SU-DHL-6 (cell line): ENCODE measurements at regions not wholly inside any gene's neighbourhood (a gene's known extent, or its start where the extent isn't known, plus 50 kb on each side); places are given as distances from the start of the nearest gene placed in this dataset.

Experiments
- H2AFZ ChIP-seq: fragments of 200-600 bp; sonication (generic); 2 replicates; pipeline ENCODE4 v1.6.1; 2014; ENCODE audit warnings: low read depth, mild to moderate bottlenecking, moderate library complexity, mixed read lengths, antibody characterized with exemption, low read length; ENCODE audit not compliant: severe bottlenecking
- H3F3A ChIP-seq: fragments of 200-600 bp; shearing (Covaris generic); 2 replicates; pipeline ENCODE4 v1.6.0; 2016; ENCODE audit warnings: antibody characterized with exemption, mild to moderate bottlenecking; ENCODE audit not compliant: insufficient read depth
- H3K27ac ChIP-seq: fragments of 200-600 bp; sonication (generic); 2 replicates; pipeline ENCODE4 v1.5.1; 2016; ENCODE audit warnings: low read depth, mild to moderate bottlenecking, low read length, moderate library complexity, mixed read lengths
- H3K27me3 ChIP-seq: fragments of 200-600 bp; sonication (generic), shearing (Covaris generic); 2 replicates; pipeline ENCODE4 v1.6.0; 2014; ENCODE audit warnings: mild to moderate bottlenecking, low read length
- H3K36me3 ChIP-seq: fragments of 200-600 bp; sonication (generic); 2 replicates; pipeline ENCODE4 v1.6.1; 2014; ENCODE audit warnings: mild to moderate bottlenecking, low read length, mixed read lengths
- H3K4me2 ChIP-seq: fragments of 300-600, 200-600 bp; shearing (Covaris generic), sonication (generic); 2 replicates; pipeline ENCODE4 v1.6.0; 2014; ENCODE audit warnings: low read length, low read depth, mild to moderate bottlenecking; ENCODE audit not compliant: poor library complexity, severe bottlenecking
- H3K4me3 ChIP-seq: fragments of 200-600 bp; sonication (generic); 2 replicates; pipeline ENCODE4 v1.5.1; 2014; ENCODE audit warnings: antibody characterized with exemption, low read length, mild to moderate bottlenecking, mixed read lengths; ENCODE audit not compliant: insufficient read depth, poor library complexity, severe bottlenecking
- H3K79me2 ChIP-seq: fragments of 200-600 bp; sonication (generic); 2 replicates; pipeline ENCODE4 v1.6.1; 2014; ENCODE audit warnings: mild to moderate bottlenecking, low read length, moderate library complexity; ENCODE audit not compliant: insufficient read depth
- H3K9ac ChIP-seq: fragments of 200-600 bp; sonication (generic); 2 replicates; pipeline ENCODE4 v1.7.0; 2014; ENCODE audit warnings: mild to moderate bottlenecking, low read length
- H3K9me2 ChIP-seq: fragments of 200-600 bp; sonication (generic); replicated peaks from 2 replicates; pipeline ENCODE4 v1.6.1; 2014; ENCODE audit warnings: low read length; ENCODE audit not compliant: insufficient read depth
- H3K9me3 ChIP-seq: fragments of 200-600 bp; sonication (generic); 2 replicates; pipeline ENCODE4 v1.6.1; 2014; ENCODE audit warnings: low read length, mixed read lengths; ENCODE audit not compliant: insufficient read depth
- H4K20me1 ChIP-seq: fragments of 200-600 bp; sonication (generic); 2 replicates; pipeline ENCODE4 v1.6.1; 2014; ENCODE audit warnings: low read depth, mild to moderate bottlenecking, antibody characterized with exemption, low read length, moderate library complexity, mixed read lengths
- EZH2phosphoT487 ChIP-seq: fragments of 200-600 bp; sonication (generic), shearing (Covaris generic); conservative IDR thresholded peaks from 2 replicates; pipeline ENCODE4 v1.6.1; 2018; ENCODE audit warnings: mild to moderate bottlenecking, antibody characterized with exemption, low read length, moderate library complexity, mixed read lengths
- TF ChIP-seq, protein P1 (sequence below): fragments of 200-600 bp; sonication (generic); IDR thresholded peaks from one replicate; pipeline ENCODE4 v1.5.1; 2017; ENCODE audit warnings: antibody characterized with exemption, mild to moderate bottlenecking, low read length, moderate library complexity; ENCODE audit not compliant: insufficient read depth, poor library complexity, severe bottlenecking

DNA sequence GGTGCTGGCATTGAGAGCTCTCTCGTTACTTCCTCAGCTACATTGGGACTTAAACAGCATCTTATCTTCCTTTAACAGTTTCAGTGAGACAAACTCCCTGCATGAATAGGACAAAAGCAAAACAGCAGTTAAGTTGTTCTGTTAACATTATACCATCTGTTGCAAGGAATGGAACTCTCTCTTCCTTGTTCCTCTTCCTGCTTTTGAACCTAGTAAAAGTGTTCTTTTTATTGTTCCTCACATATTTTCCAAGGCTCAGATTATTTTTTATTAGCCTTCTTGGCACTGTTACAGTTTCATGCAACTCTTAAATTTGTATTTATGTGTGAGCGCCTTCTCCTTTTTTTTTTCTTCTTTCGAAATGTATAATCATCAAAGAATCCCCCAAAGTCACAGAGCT is 202.6 kb upstream of the UFM1 start:
- H3K79me2 ChIP-seq: no peaks in the 10 kb centered on the region
- no peaks in the 10 kb centered on the region for H3K36me3 ChIP-seq
- no peak overlapping the region for H3K4me2 ChIP-seq
- H3K9me3 ChIP-seq: no peaks in the 10 kb centered on the region
- H3K27me3 ChIP-seq: no peaks in the 10 kb centered on the region
- H2AFZ ChIP-seq: no peak overlapping the region
- H3K27ac ChIP-seq: no peak overlapping the region
- TF ChIP-seq, protein P1, sequence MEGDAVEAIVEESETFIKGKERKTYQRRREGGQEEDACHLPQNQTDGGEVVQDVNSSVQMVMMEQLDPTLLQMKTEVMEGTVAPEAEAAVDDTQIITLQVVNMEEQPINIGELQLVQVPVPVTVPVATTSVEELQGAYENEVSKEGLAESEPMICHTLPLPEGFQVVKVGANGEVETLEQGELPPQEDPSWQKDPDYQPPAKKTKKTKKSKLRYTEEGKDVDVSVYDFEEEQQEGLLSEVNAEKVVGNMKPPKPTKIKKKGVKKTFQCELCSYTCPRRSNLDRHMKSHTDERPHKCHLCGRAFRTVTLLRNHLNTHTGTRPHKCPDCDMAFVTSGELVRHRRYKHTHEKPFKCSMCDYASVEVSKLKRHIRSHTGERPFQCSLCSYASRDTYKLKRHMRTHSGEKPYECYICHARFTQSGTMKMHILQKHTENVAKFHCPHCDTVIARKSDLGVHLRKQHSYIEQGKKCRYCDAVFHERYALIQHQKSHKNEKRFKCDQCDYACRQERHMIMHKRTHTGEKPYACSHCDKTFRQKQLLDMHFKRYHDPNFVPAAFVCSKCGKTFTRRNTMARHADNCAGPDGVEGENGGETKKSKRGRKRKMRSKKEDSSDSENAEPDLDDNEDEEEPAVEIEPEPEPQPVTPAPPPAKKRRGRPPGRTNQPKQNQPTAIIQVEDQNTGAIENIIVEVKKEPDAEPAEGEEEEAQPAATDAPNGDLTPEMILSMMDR: no peak
- TF ChIP-seq EZH2phosphoT487: no peak
- no peak overlapping the region for H3K4me3 ChIP-seq
- no peaks in the 10 kb centered on the region for H3F3A ChIP-seq
- no peaks in the 10 kb centered on the region for H3K9me2 ChIP-seq
- H3K9ac ChIP-seq: no peak overlapping the region
- no peaks in the 10 kb centered on the region for H4K20me1 ChIP-seq

DNA sequence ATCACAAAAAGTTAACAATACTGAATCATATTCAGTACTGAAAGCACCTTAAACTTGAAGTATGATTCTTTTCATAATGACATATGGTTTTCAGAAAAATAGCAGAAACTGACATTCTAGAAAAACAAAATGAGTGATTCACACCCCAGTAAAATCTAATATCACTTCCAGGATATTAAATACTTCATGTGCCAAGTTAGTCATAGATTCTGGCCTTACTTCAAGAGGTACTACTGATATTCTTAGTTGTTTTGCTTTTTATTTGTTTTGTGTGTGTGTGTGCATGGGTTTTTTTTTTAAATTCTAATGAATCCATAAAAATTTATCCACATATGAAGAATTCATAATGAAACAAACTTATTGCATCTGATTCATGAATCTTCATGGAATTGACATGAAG is 207.9 kb upstream of the UFM1 start:
- Histone ChIP-seq H3K4me2 (no peak overlapping the region), H3K27me3 (no peaks in the 10 kb centered on the region), H3K9me2 (no peaks in the 10 kb centered on the region), H3K9ac (no peak overlapping the region), H3K27ac (no peak overlapping the region), H4K20me1 (no peaks in the 10 kb centered on the region), H3K79me2 (no peaks in the 10 kb centered on the region), H2AFZ (no peak overlapping the region), H3K36me3 (no peaks in the 10 kb centered on the region), H3K9me3 (no peaks in the 10 kb centered on the region), H3F3A (no peaks in the 10 kb centered on the region), H3K4me3 (no peak overlapping the region)
- TF ChIP-seq, protein P1: no peak
- no peak for TF ChIP-seq EZH2phosphoT487

DNA sequence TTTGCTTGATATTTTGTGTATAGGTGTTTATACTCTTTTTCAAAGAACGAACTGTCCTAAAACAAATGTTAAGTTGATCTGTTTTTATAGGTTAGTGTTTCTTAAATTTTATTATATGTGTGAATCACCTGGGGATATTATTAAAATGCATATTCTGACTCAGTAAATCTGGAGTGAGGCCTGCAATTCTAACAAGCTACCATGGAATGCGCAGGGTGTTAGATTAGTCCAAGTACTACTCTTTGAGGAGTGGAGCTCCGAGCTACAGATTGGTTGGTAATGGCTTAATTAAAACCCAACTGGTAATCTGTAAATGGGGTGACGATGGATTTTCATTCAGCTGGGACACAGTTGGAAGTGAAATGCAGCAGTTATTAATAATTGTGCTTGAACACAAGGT is 214.1 kb upstream of the UFM1 start:
- Histone ChIP-seq H3K27me3 (no peaks in the 10 kb centered on the region), H3K36me3 (no peaks in the 10 kb centered on the region), H3K9ac (no peak overlapping the region), H3K4me3 (no peak overlapping the region), H3K4me2 (no peak overlapping the region), H3K9me3 (peaks cover 4% of the 10 kb centered on the region; the same call in 1 of the 2 replicates), H4K20me1 (no peaks in the 10 kb centered on the region), H2AFZ (no peak overlapping the region), H3K27ac (no peak overlapping the region), H3F3A (no peaks in the 10 kb centered on the region), H3K79me2 (no peaks in the 10 kb centered on the region), H3K9me2 (no peaks in the 10 kb centered on the region)
- no peak for TF ChIP-seq EZH2phosphoT487
- TF ChIP-seq, protein P1: no peak
